Smooth muscle cell (in vitro differentiated cells): ENCODE measurements at regions not wholly inside any gene's neighbourhood (a gene's known extent, or its start where the extent isn't known, plus 50 kb on each side); places are given as distances from the start of the nearest gene placed in this dataset.

Experiments
- DNase-seq: peaks from one replicate; lab custom pipeline; 2025; ENCODE audit not compliant: unreplicated experiment; lab: John Stamatoyannopoulos, UW
- H2AFZ ChIP-seq: fragments of 200-600 bp; sonication (generic); 2 replicates; pipeline ENCODE4 v1.6.0; 2016; ENCODE audit warnings: antibody characterized with exemption, low read depth, mild to moderate bottlenecking
- H3F3A ChIP-seq: fragments of 200-600 bp; sonication (generic); 2 replicates; pipeline ENCODE4 v1.6.0; 2017; ENCODE audit warnings: antibody characterized with exemption, low read depth
- H3K27ac ChIP-seq: fragments of 200-600 bp; sonication (generic); 2 replicates; pipeline ENCODE4 v1.5.1; 2016; ENCODE audit warnings: low read depth, mild to moderate bottlenecking
- H3K27me3 ChIP-seq: fragments of 200-600 bp; sonication (generic); 2 replicates; pipeline ENCODE4 v1.6.1; 2016; ENCODE audit warnings: low read depth, mild to moderate bottlenecking
- H3K36me3 ChIP-seq: fragments of 200-600 bp; sonication (generic); 2 replicates; pipeline ENCODE4 v1.5.1; 2016; ENCODE audit warnings: low read depth
- H3K4me1 ChIP-seq: fragments of 200-600 bp; sonication (generic); 2 replicates; pipeline ENCODE4 v1.5.1; 2016; ENCODE audit warnings: low read depth
- H3K4me2 ChIP-seq: fragments of 200-600 bp; sonication (generic); 2 replicates; pipeline ENCODE4 v1.6.0; 2016; ENCODE audit warnings: mild to moderate bottlenecking
- H3K4me3 ChIP-seq: fragments of 200-600 bp; sonication (generic); 2 replicates; pipeline ENCODE4 v1.5.1; 2016; ENCODE audit warnings: mild to moderate bottlenecking
- H3K79me2 ChIP-seq: fragments of 200-600 bp; sonication (generic); 2 replicates; pipeline ENCODE4 v1.6.0; 2016; ENCODE audit warnings: low read depth, mild to moderate bottlenecking
- H3K9ac ChIP-seq: fragments of 200-600 bp; sonication (generic); 2 replicates; pipeline ENCODE4 v1.6.0; 2016; ENCODE audit warnings: low read depth
- H3K9me3 ChIP-seq: fragments of 200-600 bp; sonication (generic); replicated peaks from 2 replicates; pipeline ENCODE4 v1.5.1; 2016; ENCODE audit warnings: low read depth
- H4K20me1 ChIP-seq: fragments of 200-600 bp; sonication (generic); 2 replicates; pipeline ENCODE4 v1.6.0; 2016; ENCODE audit warnings: low read depth
- CTCF ChIP-seq: fragments of 200-600 bp; sonication (generic); IDR thresholded peaks from 2 replicates; pipeline ENCODE4 v1.5.1; 2017; ENCODE audit warnings: borderline replicate concordance, mild to moderate bottlenecking, antibody characterized with exemption; ENCODE audit not compliant: insufficient read depth, poor library complexity, severe bottlenecking
- WGBS: methylation state at CpG from one replicate; pipeline ENCODE4 v1.1.7; 2016; ENCODE audit warnings: low lambda C conversion rate; 5-methylcytosine and 5-hydroxymethylcytosine counted together

- H4K20me1 ChIP-seq: no peaks in the 10 kb centered on the region
- TF ChIP-seq CTCF: no peak
- H3K36me3 ChIP-seq: no peaks in the 10 kb centered on the region
- H3K9ac ChIP-seq: no peak overlapping the region
- no peak overlapping the region for H2AFZ ChIP-seq
- no peak for DNase-seq
- no peaks in the 10 kb centered on the region for H3K27me3 ChIP-seq
- peaks cover under 1% of the 10 kb centered on the region for H3F3A ChIP-seq
- 90% methylated on average over 2 of the region's 2 CpGs for WGBS
- H3K9me3 ChIP-seq: no peaks in the 10 kb centered on the region
- no peak overlapping the region for H3K4me3 ChIP-seq
- no peak overlapping the region for H3K4me2 ChIP-seq
- no peak overlapping the region for H3K27ac ChIP-seq
- no peaks in the 10 kb centered on the region for H3K79me2 ChIP-seq
- no peaks in the 10 kb centered on the region for H3K4me1 ChIP-seq
These were observed 162.2 kb downstream of the IRS1 start for GRCh38 chr2:226637383-226637782.

GRCh38 chr2:226636586-226636985 is 163.0 kb downstream of the IRS1 start:
- no peak overlapping the region for H3K9ac ChIP-seq
- H3K4me1 ChIP-seq: no peaks in the 10 kb centered on the region
- no peaks in the 10 kb centered on the region for H3K9me3 ChIP-seq
- no peaks in the 10 kb centered on the region for H3K27me3 ChIP-seq
- no peaks in the 10 kb centered on the region for H4K20me1 ChIP-seq
- no peak overlapping the region for H3K27ac ChIP-seq
- no peak for DNase-seq
- 98% methylated on average over 2 of the region's 2 CpGs for WGBS
- TF ChIP-seq CTCF: no peak
- H3F3A ChIP-seq: peaks cover 4% of the 10 kb centered on the region
- no peaks in the 10 kb centered on the region for H3K36me3 ChIP-seq
- H3K79me2 ChIP-seq: no peaks in the 10 kb centered on the region
- no peak overlapping the region for H3K4me2 ChIP-seq
- no peak overlapping the region for H3K4me3 ChIP-seq
- no peak overlapping the region for H2AFZ ChIP-seq

GRCh38 chr2:226634943-226635604 is 164.5 kb downstream of the IRS1 start:
- DNase-seq: no peak
- Histone ChIP-seq H3K36me3 (no peaks in the 10 kb centered on the region), H3K4me3 (no peak overlapping the region), H4K20me1 (no peaks in the 10 kb centered on the region), H2AFZ (no peak overlapping the region), H3K9me3 (no peaks in the 10 kb centered on the region), H3K4me2 (no peak overlapping the region), H3K9ac (no peak overlapping the region), H3K79me2 (no peaks in the 10 kb centered on the region), H3K27ac (no peak overlapping the region), H3F3A (peaks cover 4% of the 10 kb centered on the region), H3K4me1 (no peaks in the 10 kb centered on the region), H3K27me3 (no peaks in the 10 kb centered on the region)
- TF ChIP-seq CTCF: no peak
- WGBS: 95% methylated on average over 4 of the region's 4 CpGs

GRCh38 chr2:226631671-226632070 is 167.9 kb downstream of the IRS1 start:
- 10% methylated on average over 6 of the region's 6 CpGs for WGBS
- H2AFZ ChIP-seq: peak overlapping the region; percentile 49
- H3K9me3 ChIP-seq: no peaks in the 10 kb centered on the region
- H3K27ac ChIP-seq: peak overlapping the region; percentile 57
- no peak overlapping the region for H3K9ac ChIP-seq
- H4K20me1 ChIP-seq: no peaks in the 10 kb centered on the region
- H3F3A ChIP-seq: peaks cover 4% of the 10 kb centered on the region
- no peaks in the 10 kb centered on the region for H3K4me1 ChIP-seq
- no peak overlapping the region for H3K4me3 ChIP-seq
- no peaks in the 10 kb centered on the region for H3K79me2 ChIP-seq
- no peak for TF ChIP-seq CTCF
- DNase-seq: no peak
- H3K27me3 ChIP-seq: no peaks in the 10 kb centered on the region
- H3K4me2 ChIP-seq: peak overlapping the region; percentile 70
- H3K36me3 ChIP-seq: no peaks in the 10 kb centered on the region
